ENCODE measurements at regions not wholly inside any gene's neighbourhood (a gene's known extent, or its start where the extent isn't known, plus 50 kb on each side); places are given as distances from the start of the nearest gene placed in this dataset.

GRCh38 chr15:81569286-81570080 is 195.5 kb upstream of the TMC3 start:
- H3K27me3 Mint-ChIP-seq (ENCODE audit: insufficient read depth, unreplicated experiment) = peaks cover 16% of the 10 kb centered on the region
- intact Hi-C loops (cut with micrococcal nuclease; ENCODE audit: unreplicated experiment) = no loop called here
- H3K9me3 ChIP-seq = no peaks in the 10 kb centered on the region
- no TSS peak for BruUV-seq (replicated peaks)
- H3K4me1 ChIP-seq = no peaks in the 10 kb centered on the region
- POLR2A ChIA-PET = no interaction called here
- no peak overlapping the region for H3K27ac Mint-ChIP-seq (ENCODE audit: unreplicated experiment)
- no peaks in the 10 kb centered on the region for H3K27me3 ChIP-seq (replicated peaks; ENCODE audit: control insufficient read depth, insufficient read depth, low read length)
- CTCF ChIA-PET = no interaction called here
- no peak overlapping the region for H3K4me3 ChIP-seq (ENCODE audit: low read depth, low read length)
- peaks cover 9% of the 10 kb centered on the region for H3K9me3 Mint-ChIP-seq (ENCODE audit: unreplicated experiment)
- no peak overlapping the region for H3K4me3 Mint-ChIP-seq (ENCODE audit: unreplicated experiment)
- DNase-seq = no peak
- no peaks in the 10 kb centered on the region for H3K36me3 Mint-ChIP-seq (ENCODE audit: insufficient read depth, unreplicated experiment)
- H3K4me1 Mint-ChIP-seq (ENCODE audit: low read depth, unreplicated experiment) = no peaks in the 10 kb centered on the region
- no peaks in the 10 kb centered on the region for H3K36me3 ChIP-seq (ENCODE audit: control insufficient read depth, insufficient read depth, low read length)
- no peak for TF ChIP-seq CTCF (IDR thresholded peaks at IDR 0.05; ENCODE audit: insufficient read depth in 1 of 2, low read depth in 1 of 2, low read length in 1 of 2, severe bottlenecking in 1 of 2, unreplicated experiment in 1 of 2)

DNA sequence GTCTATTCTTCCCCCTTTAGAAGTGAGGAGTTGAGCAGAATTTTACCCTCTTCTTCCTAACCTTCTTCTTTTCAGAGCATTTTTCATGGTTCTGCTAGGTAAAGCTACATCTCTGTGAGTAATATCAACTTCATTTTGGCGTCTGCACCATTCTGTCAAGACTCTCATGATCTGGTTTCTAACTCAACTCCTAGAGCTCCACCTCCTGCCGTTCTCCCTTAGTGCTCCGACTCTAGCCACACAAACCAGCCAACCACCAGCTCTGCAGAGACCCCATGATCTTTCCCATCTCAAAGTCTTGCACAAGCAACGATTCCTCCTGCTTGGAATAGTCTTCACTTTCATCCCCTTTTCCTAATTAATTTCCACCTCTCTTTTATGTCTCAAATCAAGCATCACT is 193.9 kb upstream of the TMC3 start:
- Histone ChIP-seq H3K4me1 (no peaks in the 10 kb centered on the region), H3K36me3 (ENCODE audit: control insufficient read depth, insufficient read depth, low read length) (no peaks in the 10 kb centered on the region), H3K4me3 (ENCODE audit: low read depth, low read length) (no peak overlapping the region), H3K27me3 (replicated peaks; ENCODE audit: control insufficient read depth, insufficient read depth, low read length) (no peaks in the 10 kb centered on the region), H3K9me3 (no peaks in the 10 kb centered on the region)
- intact Hi-C loops (cut with micrococcal nuclease; ENCODE audit: unreplicated experiment) = no loop called here
- H3K27me3 Mint-ChIP-seq (ENCODE audit: insufficient read depth, unreplicated experiment) = peaks cover 16% of the 10 kb centered on the region
- no peak for TF ChIP-seq CTCF (IDR thresholded peaks at IDR 0.05; ENCODE audit: insufficient read depth in 1 of 2, low read depth in 1 of 2, low read length in 1 of 2, severe bottlenecking in 1 of 2, unreplicated experiment in 1 of 2)
- CTCF ChIA-PET = no interaction called here
- H3K36me3 Mint-ChIP-seq (ENCODE audit: insufficient read depth, unreplicated experiment) = no peaks in the 10 kb centered on the region
- H3K27ac Mint-ChIP-seq (ENCODE audit: unreplicated experiment) = no peak overlapping the region
- POLR2A ChIA-PET = no interaction called here
- BruUV-seq (replicated peaks) = no TSS peak
- H3K9me3 Mint-ChIP-seq (ENCODE audit: unreplicated experiment) = peaks cover 9% of the 10 kb centered on the region
- DNase-seq = no peak
- H3K4me3 Mint-ChIP-seq (ENCODE audit: unreplicated experiment) = no peak overlapping the region
- H3K4me1 Mint-ChIP-seq (ENCODE audit: low read depth, unreplicated experiment) = no peaks in the 10 kb centered on the region

DNA sequence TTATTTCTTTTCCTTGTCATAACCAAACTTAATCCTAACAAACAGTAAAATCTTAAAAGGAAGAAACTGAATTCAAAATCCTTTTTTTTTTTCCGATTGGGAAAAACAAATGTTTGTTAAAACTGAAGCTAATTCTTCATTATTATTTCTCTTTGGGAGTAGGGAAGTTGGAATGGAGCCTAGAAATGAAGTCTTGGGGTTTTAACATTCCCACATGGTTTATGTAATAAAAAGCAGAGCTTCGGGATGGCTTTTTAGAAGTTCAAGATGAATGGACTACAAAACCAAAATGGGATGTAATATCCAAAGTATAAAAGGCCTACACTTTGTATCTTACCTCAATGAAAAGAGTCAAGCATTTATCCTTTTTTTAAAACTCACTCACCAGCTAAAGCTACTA is 189.0 kb upstream of the TMC3 start:
- no peak overlapping the region for H3K27ac Mint-ChIP-seq (ENCODE audit: unreplicated experiment)
- no peak for TF ChIP-seq CTCF (IDR thresholded peaks at IDR 0.05; ENCODE audit: insufficient read depth in 1 of 2, low read depth in 1 of 2, low read length in 1 of 2, severe bottlenecking in 1 of 2, unreplicated experiment in 1 of 2)
- H3K36me3 ChIP-seq (ENCODE audit: control insufficient read depth, insufficient read depth, low read length) = no peaks in the 10 kb centered on the region
- H3K36me3 Mint-ChIP-seq (ENCODE audit: insufficient read depth, unreplicated experiment) = no peaks in the 10 kb centered on the region
- peaks cover 5% of the 10 kb centered on the region for H3K27me3 Mint-ChIP-seq (ENCODE audit: insufficient read depth, unreplicated experiment)
- POLR2A ChIA-PET = no interaction called here
- no peaks in the 10 kb centered on the region for H3K27me3 ChIP-seq (replicated peaks; ENCODE audit: control insufficient read depth, insufficient read depth, low read length)
- no peaks in the 10 kb centered on the region for H3K4me1 Mint-ChIP-seq (ENCODE audit: low read depth, unreplicated experiment)
- H3K4me3 ChIP-seq (ENCODE audit: low read depth, low read length) = no peak overlapping the region
- no TSS peak for BruUV-seq (replicated peaks)
- H3K4me1 ChIP-seq = no peaks in the 10 kb centered on the region
- no peak for DNase-seq
- no peaks in the 10 kb centered on the region for H3K9me3 ChIP-seq
- H3K9me3 Mint-ChIP-seq (ENCODE audit: unreplicated experiment) = peaks cover 15% of the 10 kb centered on the region
- intact Hi-C loops (cut with micrococcal nuclease; ENCODE audit: unreplicated experiment) = no loop called here
- CTCF ChIA-PET = no interaction called here
- no peak overlapping the region for H3K4me3 Mint-ChIP-seq (ENCODE audit: unreplicated experiment)
